ENCODE measurements at regions not wholly inside any gene's neighbourhood (a gene's known extent, or its start where the extent isn't known, plus 50 kb on each side); places are given as distances from the start of the nearest gene placed in this dataset.
"Not testable (repeated sequence)": the region's sequence is repeated elsewhere in the genome, so short reads cannot be mapped to it uniquely, and the experiment has no call there.

- no peak for DNase-seq
- no peak overlapping the region for H3K27ac ChIP-seq (ENCODE audit: low read length)
- no peak for ATAC-seq (ENCODE audit: insufficient read depth, low read depth)
- H2AFZ ChIP-seq (ENCODE audit: low read depth, low read length), result no peak overlapping the region
- no peak overlapping the region for H3K4me2 ChIP-seq (ENCODE audit: insufficient read depth, low read length)
- H4K20me1 ChIP-seq (ENCODE audit: insufficient read depth, low read length), result no peaks in the 10 kb centered on the region
- no peaks in the 10 kb centered on the region for H3K36me3 ChIP-seq (ENCODE audit: insufficient read depth, low read length)
- no peak overlapping the region for H3K4me3 ChIP-seq (ENCODE audit: low read depth in 1 of 2, low read length in 2 of 2)
- no peak overlapping the region for H3K9ac ChIP-seq (ENCODE audit: low read depth, low read length)
- TF ChIP-seq, protein P1, sequence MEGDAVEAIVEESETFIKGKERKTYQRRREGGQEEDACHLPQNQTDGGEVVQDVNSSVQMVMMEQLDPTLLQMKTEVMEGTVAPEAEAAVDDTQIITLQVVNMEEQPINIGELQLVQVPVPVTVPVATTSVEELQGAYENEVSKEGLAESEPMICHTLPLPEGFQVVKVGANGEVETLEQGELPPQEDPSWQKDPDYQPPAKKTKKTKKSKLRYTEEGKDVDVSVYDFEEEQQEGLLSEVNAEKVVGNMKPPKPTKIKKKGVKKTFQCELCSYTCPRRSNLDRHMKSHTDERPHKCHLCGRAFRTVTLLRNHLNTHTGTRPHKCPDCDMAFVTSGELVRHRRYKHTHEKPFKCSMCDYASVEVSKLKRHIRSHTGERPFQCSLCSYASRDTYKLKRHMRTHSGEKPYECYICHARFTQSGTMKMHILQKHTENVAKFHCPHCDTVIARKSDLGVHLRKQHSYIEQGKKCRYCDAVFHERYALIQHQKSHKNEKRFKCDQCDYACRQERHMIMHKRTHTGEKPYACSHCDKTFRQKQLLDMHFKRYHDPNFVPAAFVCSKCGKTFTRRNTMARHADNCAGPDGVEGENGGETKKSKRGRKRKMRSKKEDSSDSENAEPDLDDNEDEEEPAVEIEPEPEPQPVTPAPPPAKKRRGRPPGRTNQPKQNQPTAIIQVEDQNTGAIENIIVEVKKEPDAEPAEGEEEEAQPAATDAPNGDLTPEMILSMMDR (IDR thresholded peaks at IDR 0.05; ENCODE audit: borderline replicate concordance, extremely low read depth, low read length, poor library complexity, severe bottlenecking), result no peak
- no peak for TF ChIP-seq EZH2 (IDR thresholded peaks at IDR 0.05; ENCODE audit: borderline replicate concordance, low read depth, low read length, severe bottlenecking)
- H3K27me3 ChIP-seq (ENCODE audit: insufficient read depth, low read length, poor library complexity), result peaks cover 11% of the 10 kb centered on the region
- no peaks in the 10 kb centered on the region for H3K4me1 ChIP-seq (ENCODE audit: insufficient read depth, low read length)
- H3K79me2 ChIP-seq (ENCODE audit: insufficient read depth, low read length), result no peaks in the 10 kb centered on the region
- no peaks in the 10 kb centered on the region for H3K9me3 ChIP-seq (ENCODE audit: insufficient read depth, low read length, severe bottlenecking)
Measured at GRCh38 chr2:234794866-234795265, 157.0 kb upstream of the SH3BP4 start.

GRCh38 chr2:234793212-234793785 lies 158.5 kb upstream of the SH3BP4 start:
- Histone ChIP-seq H4K20me1 (ENCODE audit: insufficient read depth, low read length) (no peaks in the 10 kb centered on the region), H3K27ac (ENCODE audit: low read length) (no peak overlapping the region), H3K79me2 (ENCODE audit: insufficient read depth, low read length) (no peaks in the 10 kb centered on the region), H3K9ac (ENCODE audit: low read depth, low read length) (no peak overlapping the region), H3K4me3 (ENCODE audit: low read depth in 1 of 2, low read length in 2 of 2) (no peak overlapping the region), H2AFZ (ENCODE audit: low read depth, low read length) (no peak overlapping the region), H3K9me3 (ENCODE audit: insufficient read depth, low read length, severe bottlenecking) (no peaks in the 10 kb centered on the region), H3K4me2 (ENCODE audit: insufficient read depth, low read length) (no peak overlapping the region), H3K27me3 (ENCODE audit: insufficient read depth, low read length, poor library complexity) (peaks cover 11% of the 10 kb centered on the region), H3K4me1 (ENCODE audit: insufficient read depth, low read length) (no peaks in the 10 kb centered on the region), H3K36me3 (ENCODE audit: insufficient read depth, low read length) (no peaks in the 10 kb centered on the region)
- no peak for DNase-seq
- no peak for ATAC-seq (ENCODE audit: insufficient read depth, low read depth)
- TF ChIP-seq, protein P1 (IDR thresholded peaks at IDR 0.05; ENCODE audit: borderline replicate concordance, extremely low read depth, low read length, poor library complexity, severe bottlenecking), result no peak
- no peak for TF ChIP-seq EZH2 (IDR thresholded peaks at IDR 0.05; ENCODE audit: borderline replicate concordance, low read depth, low read length, severe bottlenecking)

- no peak for TF ChIP-seq EZH2 (IDR thresholded peaks at IDR 0.05; ENCODE audit: borderline replicate concordance, low read depth, low read length, severe bottlenecking)
- TF ChIP-seq, protein P1 (IDR thresholded peaks at IDR 0.05; ENCODE audit: borderline replicate concordance, extremely low read depth, low read length, poor library complexity, severe bottlenecking), result no peak
- H3K36me3 ChIP-seq (ENCODE audit: insufficient read depth, low read length), result no peaks in the 10 kb centered on the region
- H3K27me3 ChIP-seq (ENCODE audit: insufficient read depth, low read length, poor library complexity), result peaks cover 11% of the 10 kb centered on the region
- no peaks in the 10 kb centered on the region for H3K4me1 ChIP-seq (ENCODE audit: insufficient read depth, low read length)
- H3K9ac ChIP-seq (ENCODE audit: low read depth, low read length), result no peak overlapping the region
- no peak overlapping the region for H3K4me3 ChIP-seq (ENCODE audit: low read depth in 1 of 2, low read length in 2 of 2)
- DNase-seq (no peak), ATAC-seq (ENCODE audit: insufficient read depth, low read depth) (no peak)
- no peaks in the 10 kb centered on the region for H3K79me2 ChIP-seq (ENCODE audit: insufficient read depth, low read length)
- H3K27ac ChIP-seq (ENCODE audit: low read length), result no peak overlapping the region
- H2AFZ ChIP-seq (ENCODE audit: low read depth, low read length), result no peak overlapping the region
- no peaks in the 10 kb centered on the region for H3K9me3 ChIP-seq (ENCODE audit: insufficient read depth, low read length, severe bottlenecking)
- H4K20me1 ChIP-seq (ENCODE audit: insufficient read depth, low read length), result no peaks in the 10 kb centered on the region
- no peak overlapping the region for H3K4me2 ChIP-seq (ENCODE audit: insufficient read depth, low read length)
Measured at GRCh38 chr2:234792621-234793022, 159.2 kb upstream of the SH3BP4 start.

GRCh38 chr2:234792096-234792495 lies 159.7 kb upstream of the SH3BP4 start:
- not testable (repeated sequence) for H3K79me2 ChIP-seq (ENCODE audit: insufficient read depth, low read length); H3K4me3 ChIP-seq (ENCODE audit: low read depth in 1 of 2, low read length in 2 of 2); DNase-seq; H3K9me3 ChIP-seq (ENCODE audit: insufficient read depth, low read length, severe bottlenecking); H4K20me1 ChIP-seq (ENCODE audit: insufficient read depth, low read length); H3K27ac ChIP-seq (ENCODE audit: low read length); H3K4me2 ChIP-seq (ENCODE audit: insufficient read depth, low read length); H3K36me3 ChIP-seq (ENCODE audit: insufficient read depth, low read length); ATAC-seq (ENCODE audit: insufficient read depth, low read depth); H2AFZ ChIP-seq (ENCODE audit: low read depth, low read length); H3K4me1 ChIP-seq (ENCODE audit: insufficient read depth, low read length); H3K9ac ChIP-seq (ENCODE audit: low read depth, low read length)
- H3K27me3 ChIP-seq (ENCODE audit: insufficient read depth, low read length, poor library complexity), result peaks cover 11% of the 10 kb centered on the region

All from DND-41 (cell line).